ENCODE measurements at regions not wholly inside any gene's neighbourhood (a gene's known extent, or its start where the extent isn't known, plus 50 kb on each side); places are given as distances from the start of the nearest gene placed in this dataset.

DNA sequence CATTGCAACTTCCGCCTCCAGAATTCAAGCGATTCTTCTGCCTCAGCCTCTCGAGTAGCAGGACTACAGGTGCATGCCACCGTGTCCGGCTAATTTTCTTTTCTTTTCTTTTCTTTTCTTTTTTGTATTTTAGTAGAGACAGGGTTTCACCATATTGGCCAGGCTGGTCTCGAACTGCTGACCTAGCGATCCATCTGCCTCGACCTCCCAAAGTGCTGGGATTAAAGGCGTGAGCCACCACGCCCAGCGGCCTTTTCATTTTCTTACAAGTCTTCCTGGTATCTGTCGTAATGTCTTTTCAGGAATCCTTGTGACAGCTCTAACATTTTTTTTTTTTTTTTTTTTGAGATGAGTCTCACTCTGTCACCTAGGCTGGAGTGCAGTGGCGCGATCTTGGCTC lies 66.4 kb upstream of the EDAR start:
- no peaks in the 10 kb centered on the region for H3K9me3 Mint-ChIP-seq
- H3K27ac Mint-ChIP-seq: no peak overlapping the region
- ATAC-seq: no peak
- no peaks in the 10 kb centered on the region for H3K27me3 Mint-ChIP-seq (ENCODE audit: low read depth)
- TF ChIP-seq ELF4 (CRISPR knock-in tag; IDR thresholded peaks at IDR 0.05; ENCODE audit: low read depth): no peak
- no peak for TF ChIP-seq HMGA2 (CRISPR knock-in tag; IDR thresholded peaks at IDR 0.05)
- no peak for TF ChIP-seq FOXJ3 (CRISPR knock-in tag; IDR thresholded peaks at IDR 0.05; ENCODE audit: borderline replicate concordance)
- no peak for TF ChIP-seq NFE2L1 (CRISPR knock-in tag; IDR thresholded peaks at IDR 0.05)
- TF ChIP-seq, protein P1, sequence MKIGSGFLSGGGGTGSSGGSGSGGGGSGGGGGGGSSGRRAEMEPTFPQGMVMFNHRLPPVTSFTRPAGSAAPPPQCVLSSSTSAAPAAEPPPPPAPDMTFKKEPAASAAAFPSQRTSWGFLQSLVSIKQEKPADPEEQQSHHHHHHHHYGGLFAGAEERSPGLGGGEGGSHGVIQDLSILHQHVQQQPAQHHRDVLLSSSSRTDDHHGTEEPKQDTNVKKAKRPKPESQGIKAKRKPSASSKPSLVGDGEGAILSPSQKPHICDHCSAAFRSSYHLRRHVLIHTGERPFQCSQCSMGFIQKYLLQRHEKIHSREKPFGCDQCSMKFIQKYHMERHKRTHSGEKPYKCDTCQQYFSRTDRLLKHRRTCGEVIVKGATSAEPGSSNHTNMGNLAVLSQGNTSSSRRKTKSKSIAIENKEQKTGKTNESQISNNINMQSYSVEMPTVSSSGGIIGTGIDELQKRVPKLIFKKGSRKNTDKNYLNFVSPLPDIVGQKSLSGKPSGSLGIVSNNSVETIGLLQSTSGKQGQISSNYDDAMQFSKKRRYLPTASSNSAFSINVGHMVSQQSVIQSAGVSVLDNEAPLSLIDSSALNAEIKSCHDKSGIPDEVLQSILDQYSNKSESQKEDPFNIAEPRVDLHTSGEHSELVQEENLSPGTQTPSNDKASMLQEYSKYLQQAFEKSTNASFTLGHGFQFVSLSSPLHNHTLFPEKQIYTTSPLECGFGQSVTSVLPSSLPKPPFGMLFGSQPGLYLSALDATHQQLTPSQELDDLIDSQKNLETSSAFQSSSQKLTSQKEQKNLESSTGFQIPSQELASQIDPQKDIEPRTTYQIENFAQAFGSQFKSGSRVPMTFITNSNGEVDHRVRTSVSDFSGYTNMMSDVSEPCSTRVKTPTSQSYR (CRISPR knock-in tag; IDR thresholded peaks at IDR 0.05): no peak
- TF ChIP-seq, protein P2, sequence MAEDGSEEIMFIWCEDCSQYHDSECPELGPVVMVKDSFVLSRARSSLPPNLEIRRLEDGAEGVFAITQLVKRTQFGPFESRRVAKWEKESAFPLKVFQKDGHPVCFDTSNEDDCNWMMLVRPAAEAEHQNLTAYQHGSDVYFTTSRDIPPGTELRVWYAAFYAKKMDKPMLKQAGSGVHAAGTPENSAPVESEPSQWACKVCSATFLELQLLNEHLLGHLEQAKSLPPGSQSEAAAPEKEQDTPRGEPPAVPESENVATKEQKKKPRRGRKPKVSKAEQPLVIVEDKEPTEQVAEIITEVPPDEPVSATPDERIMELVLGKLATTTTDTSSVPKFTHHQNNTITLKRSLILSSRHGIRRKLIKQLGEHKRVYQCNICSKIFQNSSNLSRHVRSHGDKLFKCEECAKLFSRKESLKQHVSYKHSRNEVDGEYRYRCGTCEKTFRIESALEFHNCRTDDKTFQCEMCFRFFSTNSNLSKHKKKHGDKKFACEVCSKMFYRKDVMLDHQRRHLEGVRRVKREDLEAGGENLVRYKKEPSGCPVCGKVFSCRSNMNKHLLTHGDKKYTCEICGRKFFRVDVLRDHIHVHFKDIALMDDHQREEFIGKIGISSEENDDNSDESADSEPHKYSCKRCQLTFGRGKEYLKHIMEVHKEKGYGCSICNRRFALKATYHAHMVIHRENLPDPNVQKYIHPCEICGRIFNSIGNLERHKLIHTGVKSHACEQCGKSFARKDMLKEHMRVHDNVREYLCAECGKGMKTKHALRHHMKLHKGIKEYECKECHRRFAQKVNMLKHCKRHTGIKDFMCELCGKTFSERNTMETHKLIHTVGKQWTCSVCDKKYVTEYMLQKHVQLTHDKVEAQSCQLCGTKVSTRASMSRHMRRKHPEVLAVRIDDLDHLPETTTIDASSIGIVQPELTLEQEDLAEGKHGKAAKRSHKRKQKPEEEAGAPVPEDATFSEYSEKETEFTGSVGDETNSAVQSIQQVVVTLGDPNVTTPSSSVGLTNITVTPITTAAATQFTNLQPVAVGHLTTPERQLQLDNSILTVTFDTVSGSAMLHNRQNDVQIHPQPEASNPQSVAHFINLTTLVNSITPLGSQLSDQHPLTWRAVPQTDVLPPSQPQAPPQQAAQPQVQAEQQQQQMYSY (CRISPR knock-in tag; IDR thresholded peaks at IDR 0.05): no peak
- TF ChIP-seq CREM (CRISPR knock-in tag; IDR thresholded peaks at IDR 0.05): no peak
- no peak for TF ChIP-seq ZNF121 (CRISPR knock-in tag; IDR thresholded peaks at IDR 0.05)
- TF ChIP-seq NFYB (CRISPR knock-in tag; conservative IDR thresholded peaks at IDR 0.05; ENCODE audit: low read depth): no peak
- TF ChIP-seq SP1 (CRISPR knock-in tag; conservative IDR thresholded peaks at IDR 0.05): no peak
- TF ChIP-seq ZNF423 (CRISPR knock-in tag; IDR thresholded peaks at IDR 0.05): no peak
- H3K36me3 Mint-ChIP-seq: no peaks in the 10 kb centered on the region
- ChIA-PET POLR2A (no interaction called here), CTCF (no interaction called here)
- no peak overlapping the region for H3K4me3 Mint-ChIP-seq
- H3K4me1 Mint-ChIP-seq: peaks cover 10% of the 10 kb centered on the region
- no peak for DNase-seq (ENCODE audit: low spot score)

DNA sequence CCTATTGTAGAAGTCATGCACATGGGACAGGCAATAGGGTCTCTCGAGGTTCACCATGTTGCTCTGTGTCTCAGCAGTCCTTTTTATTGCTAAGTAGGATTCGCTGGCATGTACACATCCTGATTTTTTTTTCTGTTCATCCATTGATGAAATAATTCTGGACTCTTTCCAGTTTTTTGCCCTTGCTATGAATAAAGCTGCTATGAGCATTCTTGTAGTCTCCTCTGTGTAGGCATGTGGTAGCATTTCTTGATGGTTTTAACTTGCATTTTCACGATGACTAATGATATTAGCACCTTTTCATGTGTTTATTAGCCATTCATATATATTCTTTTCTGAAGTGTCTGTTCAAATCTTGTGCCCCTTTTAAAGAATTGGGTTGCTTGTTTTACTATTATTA lies 65.8 kb upstream of the EDAR start:
- POLR2A ChIA-PET: interaction anchor here (0.6 kb wide), 1 partner anchor 23 kb away, joined by 5 read pairs; no protein-coding TSS in a partner anchor
- Mint-ChIP-seq H3K9me3 (no peaks in the 10 kb centered on the region), H3K4me3 (no peak overlapping the region), H3K36me3 (no peaks in the 10 kb centered on the region), H3K27ac (no peak overlapping the region), H3K4me1 (peaks cover 10% of the 10 kb centered on the region), H3K27me3 (ENCODE audit: low read depth) (no peaks in the 10 kb centered on the region)
- TF ChIP-seq JAZF1 (CRISPR knock-in tag; IDR thresholded peaks at IDR 0.05) (no peak), IRF2 (CRISPR knock-in tag; IDR thresholded peaks at IDR 0.05; ENCODE audit: borderline replicate concordance, low read depth) (no peak), CBFB (CRISPR knock-in tag; IDR thresholded peaks at IDR 0.05; ENCODE audit: low read depth) (no peak)
- TF ChIP-seq, protein P3, sequence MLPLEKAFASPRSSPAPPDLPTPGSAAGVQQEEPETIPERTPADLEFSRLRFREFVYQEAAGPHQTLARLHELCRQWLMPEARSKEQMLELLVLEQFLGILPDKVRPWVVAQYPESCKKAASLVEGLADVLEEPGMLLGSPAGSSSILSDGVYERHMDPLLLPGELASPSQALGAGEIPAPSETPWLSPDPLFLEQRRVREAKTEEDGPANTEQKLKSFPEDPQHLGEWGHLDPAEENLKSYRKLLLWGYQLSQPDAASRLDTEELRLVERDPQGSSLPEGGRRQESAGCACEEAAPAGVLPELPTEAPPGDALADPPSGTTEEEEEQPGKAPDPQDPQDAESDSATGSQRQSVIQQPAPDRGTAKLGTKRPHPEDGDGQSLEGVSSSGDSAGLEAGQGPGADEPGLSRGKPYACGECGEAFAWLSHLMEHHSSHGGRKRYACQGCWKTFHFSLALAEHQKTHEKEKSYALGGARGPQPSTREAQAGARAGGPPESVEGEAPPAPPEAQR (CRISPR knock-in tag; IDR thresholded peaks at IDR 0.05): no peak
- ATAC-seq: no peak
- CTCF ChIA-PET: no interaction called here
- no peak for DNase-seq (ENCODE audit: low spot score)

DNA sequence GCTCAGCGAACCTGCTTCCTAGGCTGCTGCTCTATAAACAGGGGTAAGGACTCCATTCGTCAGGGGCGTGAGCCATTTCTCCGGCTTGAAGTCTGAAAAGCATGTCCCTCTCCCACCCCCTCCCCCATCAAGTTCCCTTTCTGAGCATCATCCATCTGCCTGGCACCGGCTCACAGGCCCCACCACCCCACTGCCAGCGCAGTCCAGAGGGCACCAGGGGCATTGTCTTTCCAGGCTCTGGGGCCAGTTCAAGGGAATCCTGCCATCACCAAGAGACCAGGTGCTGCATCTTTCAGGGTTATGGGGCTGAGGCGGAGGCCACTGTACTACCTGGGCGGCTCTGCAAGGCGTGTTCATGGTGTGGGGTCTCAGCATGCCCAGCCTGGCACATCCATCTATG lies 64.7 kb upstream of the EDAR start:
- no peak overlapping the region for H3K4me3 Mint-ChIP-seq
- CTCF ChIA-PET: no interaction called here
- TF ChIP-seq TP53 (CRISPR knock-in tag; IDR thresholded peaks at IDR 0.05) (no peak), ZNF219 (CRISPR knock-in tag; IDR thresholded peaks at IDR 0.05; ENCODE audit: borderline replicate concordance) (no peak), TEAD4 (CRISPR knock-in tag; IDR thresholded peaks at IDR 0.05) (no peak), RELA (CRISPR knock-in tag; IDR thresholded peaks at IDR 0.05; ENCODE audit: borderline replicate concordance) (no peak)
- TF ChIP-seq, protein P4, sequence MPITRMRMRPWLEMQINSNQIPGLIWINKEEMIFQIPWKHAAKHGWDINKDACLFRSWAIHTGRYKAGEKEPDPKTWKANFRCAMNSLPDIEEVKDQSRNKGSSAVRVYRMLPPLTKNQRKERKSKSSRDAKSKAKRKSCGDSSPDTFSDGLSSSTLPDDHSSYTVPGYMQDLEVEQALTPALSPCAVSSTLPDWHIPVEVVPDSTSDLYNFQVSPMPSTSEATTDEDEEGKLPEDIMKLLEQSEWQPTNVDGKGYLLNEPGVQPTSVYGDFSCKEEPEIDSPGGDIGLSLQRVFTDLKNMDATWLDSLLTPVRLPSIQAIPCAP (CRISPR knock-in tag; IDR thresholded peaks at IDR 0.05): no peak
- TF ChIP-seq, protein P5, sequence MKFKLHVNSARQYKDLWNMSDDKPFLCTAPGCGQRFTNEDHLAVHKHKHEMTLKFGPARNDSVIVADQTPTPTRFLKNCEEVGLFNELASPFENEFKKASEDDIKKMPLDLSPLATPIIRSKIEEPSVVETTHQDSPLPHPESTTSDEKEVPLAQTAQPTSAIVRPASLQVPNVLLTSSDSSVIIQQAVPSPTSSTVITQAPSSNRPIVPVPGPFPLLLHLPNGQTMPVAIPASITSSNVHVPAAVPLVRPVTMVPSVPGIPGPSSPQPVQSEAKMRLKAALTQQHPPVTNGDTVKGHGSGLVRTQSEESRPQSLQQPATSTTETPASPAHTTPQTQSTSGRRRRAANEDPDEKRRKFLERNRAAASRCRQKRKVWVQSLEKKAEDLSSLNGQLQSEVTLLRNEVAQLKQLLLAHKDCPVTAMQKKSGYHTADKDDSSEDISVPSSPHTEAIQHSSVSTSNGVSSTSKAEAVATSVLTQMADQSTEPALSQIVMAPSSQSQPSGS (CRISPR knock-in tag; IDR thresholded peaks at IDR 0.05; ENCODE audit: borderline replicate concordance, low read depth): no peak
- ATAC-seq (no peak), DNase-seq (ENCODE audit: low spot score) (no peak)
- H3K27me3 Mint-ChIP-seq (ENCODE audit: low read depth): no peaks in the 10 kb centered on the region
- H3K9me3 Mint-ChIP-seq: no peaks in the 10 kb centered on the region
- no peaks in the 10 kb centered on the region for H3K36me3 Mint-ChIP-seq
- peaks cover 10% of the 10 kb centered on the region for H3K4me1 Mint-ChIP-seq
- no peak overlapping the region for H3K27ac Mint-ChIP-seq
- POLR2A ChIA-PET: no interaction called here

All from WTC11 (cell line).